ENCODE measurements at regions not wholly inside any gene's neighbourhood (a gene's known extent, or its start where the extent isn't known, plus 50 kb on each side); places are given as distances from the start of the nearest gene placed in this dataset.
A peak's percentile ranks its signal among the peaks of the same experiment; 100 is the strongest.

- no peaks in the 10 kb centered on the region for H3K9me1 ChIP-seq (ENCODE audit: control insufficient read depth, insufficient read depth, low read length)
- no peaks in the 10 kb centered on the region for H3K9me3 ChIP-seq (replicated peaks; ENCODE audit: control insufficient read depth, insufficient read depth, low read depth, low read length)
- no peaks in the 10 kb centered on the region for H3K27me3 ChIP-seq (ENCODE audit: control insufficient read depth in 2 of 2, insufficient read depth in 2 of 2, low read length in 2 of 2)
- in situ Hi-C loops (cut with MboI) (no loop called here), intact Hi-C loops (cut with micrococcal nuclease) (no loop called here)
- H3K36me3 ChIP-seq (ENCODE audit: control insufficient read depth, insufficient read depth, low read length): no peaks in the 10 kb centered on the region
- no peaks in the 10 kb centered on the region for H4K20me1 ChIP-seq (replicated peaks; ENCODE audit: control insufficient read depth, insufficient read depth, low read length)
- FAIRE-seq (no peak), ATAC-seq (no peak), DNase-seq (ENCODE audit: extremely low read depth in 1 of 4, low spot score in 3 of 4) (no peak)
- no peak overlapping the region for H3K9ac ChIP-seq (ENCODE audit: insufficient read depth in 1 of 2, low read depth in 2 of 2, low read length in 2 of 2)
- no peak overlapping the region for H3K4me2 ChIP-seq (ENCODE audit: insufficient read depth, low read length)
- no peaks in the 10 kb centered on the region for H3K79me2 ChIP-seq (ENCODE audit: control insufficient read depth, insufficient read depth, low read length)
- H3K4me1 ChIP-seq (replicated peaks in 1 of 2; ENCODE audit: control insufficient read depth in 2 of 2, insufficient read depth in 2 of 2, low read length in 2 of 2): no peaks in the 10 kb centered on the region
- 0% methylated on average over 1 of the region's 1 CpG for WGBS (ENCODE audit: insufficient coverage, low coverage, missing lambda C conversion rate)
- no TSS peak for BruUV-seq (replicated peaks)
- no peak overlapping the region for H3K4me3 ChIP-seq
- CTCF ChIA-PET (ENCODE audit: low intra/inter-chr PET ratio): no interaction called here
- POLR2A ChIA-PET: no interaction called here
- no peak overlapping the region for H3K27ac ChIP-seq (ENCODE audit: extremely low read depth, low read depth, low read length)
- H2AFZ ChIP-seq (ENCODE audit: low read depth, low read length): no peak overlapping the region
- TF ChIP-seq, protein P1, sequence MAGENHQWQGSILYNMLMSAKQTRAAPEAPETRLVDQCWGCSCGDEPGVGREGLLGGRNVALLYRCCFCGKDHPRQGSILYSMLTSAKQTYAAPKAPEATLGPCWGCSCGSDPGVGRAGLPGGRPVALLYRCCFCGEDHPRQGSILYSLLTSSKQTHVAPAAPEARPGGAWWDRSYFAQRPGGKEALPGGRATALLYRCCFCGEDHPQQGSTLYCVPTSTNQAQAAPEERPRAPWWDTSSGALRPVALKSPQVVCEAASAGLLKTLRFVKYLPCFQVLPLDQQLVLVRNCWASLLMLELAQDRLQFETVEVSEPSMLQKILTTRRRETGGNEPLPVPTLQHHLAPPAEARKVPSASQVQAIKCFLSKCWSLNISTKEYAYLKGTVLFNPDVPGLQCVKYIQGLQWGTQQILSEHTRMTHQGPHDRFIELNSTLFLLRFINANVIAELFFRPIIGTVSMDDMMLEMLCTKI (IDR thresholded peaks at IDR 0.05; ENCODE audit: partially characterized antibody): no peak
- TF ChIP-seq CEBPG (CRISPR knock-in tag; IDR thresholded peaks at IDR 0.05) (no peak), CEBPG (tag; conservative IDR thresholded peaks at IDR 0.05 in 1 of 2, IDR thresholded peaks at IDR 0.05 in 1 of 2) (peak in 1 of 2 experiments; percentile 59; a peak in 1 of 4 replicates)
Measured at GRCh38 chr17:11077673-11078072, 163.3 kb upstream of the SHISA6 start.

- WGBS (ENCODE audit: insufficient coverage, low coverage, missing lambda C conversion rate): 0% methylated on average over 2 of the region's 2 CpGs
- intact Hi-C loops (cut with micrococcal nuclease) (no loop called here), in situ Hi-C loops (cut with MboI) (no loop called here)
- ChIA-PET CTCF (ENCODE audit: low intra/inter-chr PET ratio) (no interaction called here), POLR2A (interaction anchor here (0.5 kb wide), 1 partner anchor 49 kb away, joined by 3 read pairs; no protein-coding TSS in a partner anchor)
- TF ChIP-seq ETV1 (tag; conservative IDR thresholded peaks at IDR 0.05; ENCODE audit: low read depth) (no peak), HSF4 (CRISPR knock-in tag; IDR thresholded peaks at IDR 0.05; ENCODE audit: borderline replicate concordance) (no peak)
- Histone ChIP-seq H3K9me1 (ENCODE audit: control insufficient read depth, insufficient read depth, low read length) (no peaks in the 10 kb centered on the region), H3K27ac (ENCODE audit: extremely low read depth, low read depth, low read length) (no peak overlapping the region), H3K9ac (ENCODE audit: insufficient read depth in 1 of 2, low read depth in 2 of 2, low read length in 2 of 2) (no peak overlapping the region), H3K27me3 (ENCODE audit: control insufficient read depth in 2 of 2, insufficient read depth in 2 of 2, low read length in 2 of 2) (no peaks in the 10 kb centered on the region), H3K79me2 (ENCODE audit: control insufficient read depth, insufficient read depth, low read length) (no peaks in the 10 kb centered on the region), H4K20me1 (replicated peaks; ENCODE audit: control insufficient read depth, insufficient read depth, low read length) (no peaks in the 10 kb centered on the region), H3K4me2 (ENCODE audit: insufficient read depth, low read length) (no peak overlapping the region), H3K9me3 (replicated peaks; ENCODE audit: control insufficient read depth, insufficient read depth, low read depth, low read length) (no peaks in the 10 kb centered on the region), H2AFZ (ENCODE audit: low read depth, low read length) (no peak overlapping the region), H3K4me1 (replicated peaks in 1 of 2; ENCODE audit: control insufficient read depth in 2 of 2, insufficient read depth in 2 of 2, low read length in 2 of 2) (no peaks in the 10 kb centered on the region), H3K36me3 (ENCODE audit: control insufficient read depth, insufficient read depth, low read length) (no peaks in the 10 kb centered on the region), H3K4me3 (no peak overlapping the region)
- FAIRE-seq (no peak), DNase-seq (ENCODE audit: extremely low read depth in 1 of 4, low spot score in 3 of 4) (no peak), ATAC-seq (no peak)
- no TSS peak for BruUV-seq (replicated peaks)
Measured at GRCh38 chr17:11074451-11074850, 166.6 kb upstream of the SHISA6 start.
